Keratinocyte (primary cell): ENCODE measurements at regions not wholly inside any gene's neighbourhood (a gene's known extent, or its start where the extent isn't known, plus 50 kb on each side); places are given as distances from the start of the nearest gene placed in this dataset.
"Not testable (repeated sequence)": the region's sequence is repeated elsewhere in the genome, so short reads cannot be mapped to it uniquely, and the experiment has no call there.

Experiments
- EZH2 ChIP-seq: IDR thresholded peaks from one replicate; pipeline ENCODE4 v1.6.1; 2012; ENCODE audit warnings: inconsistent platforms, mild to moderate bottlenecking, low read length, moderate library complexity
- TF ChIP-seq, protein P1 (sequence below), 3 experiments: IDR thresholded peaks in 1 of 3; conservative IDR thresholded peaks in 1 of 3; optimal IDR thresholded peaks in 1 of 3; 2 replicates in 2 of 3; 3 replicates in 1 of 3; pipeline versions ENCODE3 to v1.5.1; 2011; ENCODE audit warnings: low read length in 3 of 3, mild to moderate bottlenecking in 3 of 3, moderate library complexity in 2 of 3, control low read depth in 1 of 3, inconsistent platforms in 1 of 3; ENCODE audit not compliant: insufficient read depth in 2 of 3; ENCODE audit errors: extremely low read depth in 1 of 3

DNA sequence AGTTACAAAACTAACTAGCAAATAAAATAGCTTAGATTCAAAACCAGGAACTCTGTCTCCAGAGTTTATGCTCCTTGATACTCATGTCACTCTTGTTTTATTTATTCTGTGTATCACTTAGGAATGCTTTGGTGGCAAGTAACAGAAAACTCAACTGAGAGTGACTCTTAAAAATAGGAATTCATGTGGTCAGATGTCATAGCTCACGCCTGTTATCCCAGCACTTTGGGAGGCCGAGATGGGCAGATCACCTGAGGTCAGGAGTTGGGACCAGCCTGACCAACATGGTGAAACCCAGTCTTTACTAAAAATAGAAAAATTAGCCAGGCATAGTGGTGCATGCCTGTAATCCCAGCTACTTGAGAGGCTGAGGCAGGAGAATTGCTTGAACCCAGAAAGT lies 252.1 kb downstream of the ENC1 start:
- TF ChIP-seq, protein P1, sequence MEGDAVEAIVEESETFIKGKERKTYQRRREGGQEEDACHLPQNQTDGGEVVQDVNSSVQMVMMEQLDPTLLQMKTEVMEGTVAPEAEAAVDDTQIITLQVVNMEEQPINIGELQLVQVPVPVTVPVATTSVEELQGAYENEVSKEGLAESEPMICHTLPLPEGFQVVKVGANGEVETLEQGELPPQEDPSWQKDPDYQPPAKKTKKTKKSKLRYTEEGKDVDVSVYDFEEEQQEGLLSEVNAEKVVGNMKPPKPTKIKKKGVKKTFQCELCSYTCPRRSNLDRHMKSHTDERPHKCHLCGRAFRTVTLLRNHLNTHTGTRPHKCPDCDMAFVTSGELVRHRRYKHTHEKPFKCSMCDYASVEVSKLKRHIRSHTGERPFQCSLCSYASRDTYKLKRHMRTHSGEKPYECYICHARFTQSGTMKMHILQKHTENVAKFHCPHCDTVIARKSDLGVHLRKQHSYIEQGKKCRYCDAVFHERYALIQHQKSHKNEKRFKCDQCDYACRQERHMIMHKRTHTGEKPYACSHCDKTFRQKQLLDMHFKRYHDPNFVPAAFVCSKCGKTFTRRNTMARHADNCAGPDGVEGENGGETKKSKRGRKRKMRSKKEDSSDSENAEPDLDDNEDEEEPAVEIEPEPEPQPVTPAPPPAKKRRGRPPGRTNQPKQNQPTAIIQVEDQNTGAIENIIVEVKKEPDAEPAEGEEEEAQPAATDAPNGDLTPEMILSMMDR (optimal IDR thresholded peaks at IDR 0.05 in 1 of 3, IDR thresholded peaks at IDR 0.05 in 1 of 3, conservative IDR thresholded peaks at IDR 0.05 in 1 of 3; ENCODE audit: extremely low read depth in 1 of 3, insufficient read depth in 2 of 3, low read length in 3 of 3): not testable (repeated sequence)
- not testable (repeated sequence) for TF ChIP-seq EZH2
